ENCODE measurements at regions not wholly inside any gene's neighbourhood (a gene's known extent, or its start where the extent isn't known, plus 50 kb on each side); places are given as distances from the start of the nearest gene placed in this dataset.
"Not testable (repeated sequence)": the region's sequence is repeated elsewhere in the genome, so short reads cannot be mapped to it uniquely, and the experiment has no call there.

DNA sequence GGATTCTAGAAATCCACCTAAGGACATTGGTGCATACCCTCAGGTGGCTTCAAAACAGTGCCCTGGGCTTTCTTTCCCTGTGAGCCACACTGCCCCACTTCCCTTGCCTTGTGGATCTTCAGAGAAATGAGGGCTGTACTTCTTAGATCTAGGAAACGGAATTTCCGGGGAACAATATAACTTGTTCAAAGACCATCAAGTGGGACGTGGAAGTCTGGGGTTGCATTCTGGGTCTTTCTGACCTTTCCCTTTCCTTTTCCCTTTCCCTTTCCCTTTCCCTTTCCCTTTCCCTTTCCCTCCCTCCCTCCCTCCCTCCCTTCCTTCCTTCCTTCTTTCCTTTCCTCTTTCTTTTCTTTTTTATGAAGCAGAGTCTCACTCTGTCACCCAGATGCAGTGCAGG, 97.1 kb upstream of the SALL1 start:
- WGBS, 2 experiments (ENCODE audit: insufficient coverage in 2 of 2) = 93 to 100% methylated on average over 2 to 3 of the region's 3 CpGs
- Histone ChIP-seq H3K4me3 (ENCODE audit: extremely low read depth, insufficient read depth, low read length, poor library complexity, severe bottlenecking) (no peak overlapping the region), H3K36me3 (ENCODE audit: control insufficient read depth, insufficient read depth, low read length) (no peaks in the 10 kb centered on the region), H3K27ac (ENCODE audit: low read depth, low read length, severe bottlenecking) (no peak overlapping the region), H3K4me1 (ENCODE audit: control insufficient read depth, insufficient read depth, low read length, poor library complexity, severe bottlenecking) (peaks cover 8% of the 10 kb centered on the region), H3K9me3 (ENCODE audit: control insufficient read depth, low read length) (no peaks in the 10 kb centered on the region)

DNA sequence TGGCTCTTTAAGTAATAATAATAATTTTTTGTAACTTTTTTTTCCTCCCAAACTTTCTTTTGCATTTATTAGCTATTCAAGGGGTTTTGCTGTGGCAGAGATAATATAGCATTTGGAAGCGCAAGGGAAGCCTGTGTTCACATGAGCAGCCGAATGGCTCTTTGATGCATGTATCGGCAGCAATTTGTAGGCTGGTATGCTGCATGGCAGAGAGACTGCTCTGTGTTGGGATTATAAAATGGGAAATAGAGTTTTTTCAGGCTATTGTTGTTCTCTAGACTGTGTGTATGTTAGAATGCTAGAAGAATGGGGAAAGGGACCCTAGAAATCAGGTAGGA, 94.6 kb upstream of the SALL1 start:
- Histone ChIP-seq H3K9me3 (ENCODE audit: control insufficient read depth, low read length) (no peaks in the 10 kb centered on the region), H3K27ac (ENCODE audit: low read depth, low read length, severe bottlenecking) (no peak overlapping the region), H3K4me3 (ENCODE audit: extremely low read depth, insufficient read depth, low read length, poor library complexity, severe bottlenecking) (no peak overlapping the region), H3K4me1 (ENCODE audit: control insufficient read depth, insufficient read depth, low read length, poor library complexity, severe bottlenecking) (peaks cover 8% of the 10 kb centered on the region), H3K36me3 (ENCODE audit: control insufficient read depth, insufficient read depth, low read length) (no peaks in the 10 kb centered on the region)
- 97% methylated on average over 3 of the region's 3 CpGs; no CpG with 5 or more reads in 1 of the 2 experiments for WGBS, 2 experiments (ENCODE audit: insufficient coverage in 2 of 2)

GRCh38 chr16:51244887-51245657, 94.0 kb upstream of the SALL1 start:
- H3K4me3 ChIP-seq (ENCODE audit: extremely low read depth, insufficient read depth, low read length, poor library complexity, severe bottlenecking) = no peak overlapping the region
- 87 to 92% methylated on average over 13 to 16 of the region's 24 CpGs for WGBS, 2 experiments (ENCODE audit: insufficient coverage in 2 of 2)
- no peak overlapping the region for H3K27ac ChIP-seq (ENCODE audit: low read depth, low read length, severe bottlenecking)
- H3K4me1 ChIP-seq (ENCODE audit: control insufficient read depth, insufficient read depth, low read length, poor library complexity, severe bottlenecking) = peaks cover 8% of the 10 kb centered on the region
- H3K9me3 ChIP-seq (ENCODE audit: control insufficient read depth, low read length) = no peaks in the 10 kb centered on the region
- no peaks in the 10 kb centered on the region for H3K36me3 ChIP-seq (ENCODE audit: control insufficient read depth, insufficient read depth, low read length)

GRCh38 chr16:51243936-51244436, 92.9 kb upstream of the SALL1 start:
- Histone ChIP-seq H3K4me3 (ENCODE audit: extremely low read depth, insufficient read depth, low read length, poor library complexity, severe bottlenecking) (no peak overlapping the region), H3K9me3 (ENCODE audit: control insufficient read depth, low read length) (no peaks in the 10 kb centered on the region), H3K27ac (ENCODE audit: low read depth, low read length, severe bottlenecking) (no peak overlapping the region), H3K4me1 (ENCODE audit: control insufficient read depth, insufficient read depth, low read length, poor library complexity, severe bottlenecking) (peaks cover 8% of the 10 kb centered on the region), H3K36me3 (ENCODE audit: control insufficient read depth, insufficient read depth, low read length) (no peaks in the 10 kb centered on the region)
- WGBS, 2 experiments (ENCODE audit: insufficient coverage in 2 of 2) = 70 to 82% methylated on average over 2 to 7 of the region's 10 CpGs

DNA sequence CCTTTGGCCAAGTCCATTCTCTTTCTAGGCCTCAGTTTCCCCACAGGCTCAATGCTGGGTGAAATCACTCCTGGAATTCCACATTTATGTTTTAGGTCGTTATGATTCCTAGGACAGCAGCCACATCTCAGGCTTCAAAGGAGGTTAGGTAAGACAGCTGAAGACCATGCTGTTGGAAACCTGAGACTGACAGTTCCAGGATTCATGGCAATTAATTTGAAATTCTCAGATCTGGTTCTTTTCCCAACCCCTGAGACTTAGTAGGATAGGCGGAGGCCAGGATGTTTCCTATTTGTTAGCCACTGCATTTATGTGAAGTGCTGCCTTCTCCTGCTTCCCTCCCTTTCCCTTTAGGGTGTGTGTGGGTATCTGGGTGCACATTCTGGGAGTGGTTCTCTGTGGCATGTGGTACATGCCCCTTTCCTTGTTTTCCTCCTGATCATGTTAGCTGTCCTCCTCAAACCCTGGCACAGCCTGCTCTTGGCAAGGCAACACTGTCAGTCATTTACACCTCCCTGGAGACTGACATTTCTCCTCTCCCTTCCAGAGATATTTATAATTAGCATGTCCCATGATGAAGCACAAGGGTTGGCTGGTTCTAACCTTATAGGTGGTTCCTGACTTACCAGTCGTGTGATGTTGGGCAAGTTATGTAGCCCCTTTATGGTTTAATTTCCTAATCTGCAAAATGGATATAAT, 91.4 kb upstream of the SALL1 start:
- WGBS, 2 experiments (ENCODE audit: insufficient coverage in 2 of 2) = 79 to 100% methylated on average over 2 to 3 of the region's 3 CpGs
- no peak overlapping the region for H3K27ac ChIP-seq (ENCODE audit: low read depth, low read length, severe bottlenecking)
- no peaks in the 10 kb centered on the region for H3K36me3 ChIP-seq (ENCODE audit: control insufficient read depth, insufficient read depth, low read length)
- H3K9me3 ChIP-seq (ENCODE audit: control insufficient read depth, low read length) = no peaks in the 10 kb centered on the region
- peaks cover 8% of the 10 kb centered on the region for H3K4me1 ChIP-seq (ENCODE audit: control insufficient read depth, insufficient read depth, low read length, poor library complexity, severe bottlenecking)
- no peak overlapping the region for H3K4me3 ChIP-seq (ENCODE audit: extremely low read depth, insufficient read depth, low read length, poor library complexity, severe bottlenecking)

GRCh38 chr16:51239196-51239595, 88.1 kb upstream of the SALL1 start:
- Histone ChIP-seq H3K36me3 (ENCODE audit: control insufficient read depth, insufficient read depth, low read length) (no peaks in the 10 kb centered on the region), H3K4me1 (ENCODE audit: control insufficient read depth, insufficient read depth, low read length, poor library complexity, severe bottlenecking) (peaks cover 7% of the 10 kb centered on the region), H3K9me3 (ENCODE audit: control insufficient read depth, low read length) (no peaks in the 10 kb centered on the region), H3K27ac (ENCODE audit: low read depth, low read length, severe bottlenecking) (no peak overlapping the region), H3K4me3 (ENCODE audit: extremely low read depth, insufficient read depth, low read length, poor library complexity, severe bottlenecking) (no peak overlapping the region)
- 90 to 100% methylated on average over 2 of the region's 2 CpGs for WGBS, 2 experiments (ENCODE audit: insufficient coverage in 2 of 2)

DNA sequence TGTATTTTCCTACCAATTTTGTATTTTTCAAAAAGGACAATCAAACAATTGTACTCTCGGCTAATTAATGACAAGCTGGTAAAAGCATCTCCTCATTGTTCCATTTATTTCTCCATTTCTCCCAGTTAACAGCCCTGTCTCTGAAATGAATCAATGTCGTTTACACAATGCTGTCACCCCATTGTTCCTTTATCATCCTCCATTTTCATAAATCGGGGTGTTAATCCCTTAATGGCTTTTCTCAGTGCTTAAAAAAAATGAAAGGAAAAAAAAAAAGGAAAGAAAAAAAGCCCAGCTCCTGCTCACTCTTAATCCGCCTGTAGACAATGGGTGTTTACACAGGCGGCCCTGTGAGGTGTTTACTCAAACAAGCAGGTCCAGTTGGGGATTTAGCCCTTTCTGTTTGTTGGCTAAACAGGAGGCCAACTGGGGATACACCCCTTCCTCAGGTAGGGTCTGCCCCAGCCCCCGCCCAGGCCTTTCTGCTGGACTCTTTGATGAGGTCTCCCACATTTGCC, 86.8 kb upstream of the SALL1 start:
- H3K4me1 ChIP-seq (ENCODE audit: control insufficient read depth, insufficient read depth, low read length, poor library complexity, severe bottlenecking) = peaks cover 3% of the 10 kb centered on the region
- WGBS, 2 experiments (ENCODE audit: insufficient coverage in 2 of 2) = 60 to 64% methylated on average over 4 of the region's 6 CpGs
- no peaks in the 10 kb centered on the region for H3K9me3 ChIP-seq (ENCODE audit: control insufficient read depth, low read length)
- H3K27ac ChIP-seq (ENCODE audit: low read depth, low read length, severe bottlenecking) = no peak overlapping the region
- no peak overlapping the region for H3K4me3 ChIP-seq (ENCODE audit: extremely low read depth, insufficient read depth, low read length, poor library complexity, severe bottlenecking)
- no peaks in the 10 kb centered on the region for H3K36me3 ChIP-seq (ENCODE audit: control insufficient read depth, insufficient read depth, low read length)

- no peak overlapping the region for H3K4me3 ChIP-seq (ENCODE audit: extremely low read depth, insufficient read depth, low read length, poor library complexity, severe bottlenecking)
- H3K36me3 ChIP-seq (ENCODE audit: control insufficient read depth, insufficient read depth, low read length) = no peaks in the 10 kb centered on the region
- no peak overlapping the region for H3K27ac ChIP-seq (ENCODE audit: low read depth, low read length, severe bottlenecking)
- peaks cover 3% of the 10 kb centered on the region for H3K4me1 ChIP-seq (ENCODE audit: control insufficient read depth, insufficient read depth, low read length, poor library complexity, severe bottlenecking)
- no peaks in the 10 kb centered on the region for H3K9me3 ChIP-seq (ENCODE audit: control insufficient read depth, low read length)
- WGBS, 2 experiments (ENCODE audit: insufficient coverage in 2 of 2) = 75% methylated on average over 2 of the region's 2 CpGs; no CpG with 5 or more reads in 1 of the 2 experiments
These were observed 86.1 kb upstream of the SALL1 start for GRCh38 chr16:51237207-51237606.

DNA sequence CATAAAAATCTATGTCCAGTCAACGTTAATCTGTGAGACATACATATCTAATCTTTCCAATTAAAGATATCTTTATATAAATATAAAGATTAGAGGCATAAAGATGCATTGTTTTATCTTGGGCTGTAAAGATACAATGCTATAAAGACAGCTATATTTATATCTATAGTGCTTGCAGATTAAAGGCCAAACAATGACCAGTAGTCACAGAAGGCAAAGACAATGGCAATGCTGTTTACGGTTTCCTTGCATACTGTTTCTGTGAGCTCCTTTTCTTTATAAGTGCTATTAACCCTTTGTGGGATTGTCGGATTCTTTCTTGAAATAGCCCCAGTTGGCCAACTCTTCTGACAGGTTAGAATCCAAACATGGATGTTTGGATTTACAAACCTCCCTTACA, 85.5 kb upstream of the SALL1 start:
- Histone ChIP-seq H3K36me3 (ENCODE audit: control insufficient read depth, insufficient read depth, low read length) (no peaks in the 10 kb centered on the region), H3K4me1 (ENCODE audit: control insufficient read depth, insufficient read depth, low read length, poor library complexity, severe bottlenecking) (peaks cover 3% of the 10 kb centered on the region), H3K27ac (ENCODE audit: low read depth, low read length, severe bottlenecking) (no peak overlapping the region), H3K4me3 (ENCODE audit: extremely low read depth, insufficient read depth, low read length, poor library complexity, severe bottlenecking) (no peak overlapping the region), H3K9me3 (ENCODE audit: control insufficient read depth, low read length) (no peaks in the 10 kb centered on the region)
- WGBS, 2 experiments (ENCODE audit: insufficient coverage in 2 of 2) = 67% methylated on average over 1 of the region's 3 CpGs; no CpG with 5 or more reads in 1 of the 2 experiments

- Histone ChIP-seq H3K27ac (ENCODE audit: low read depth, low read length, severe bottlenecking) (no peak overlapping the region), H3K9me3 (ENCODE audit: control insufficient read depth, low read length) (no peaks in the 10 kb centered on the region), H3K4me1 (ENCODE audit: control insufficient read depth, insufficient read depth, low read length, poor library complexity, severe bottlenecking) (peaks cover 3% of the 10 kb centered on the region), H3K4me3 (ENCODE audit: extremely low read depth, insufficient read depth, low read length, poor library complexity, severe bottlenecking) (no peak overlapping the region), H3K36me3 (ENCODE audit: control insufficient read depth, insufficient read depth, low read length) (no peaks in the 10 kb centered on the region)
- 94 to 100% methylated on average over 1 of the region's 4 CpGs for WGBS, 2 experiments (ENCODE audit: insufficient coverage in 2 of 2)
These were observed 80.6 kb upstream of the SALL1 start for GRCh38 chr16:51231702-51232101.

- not testable (repeated sequence) for H3K4me1 ChIP-seq (ENCODE audit: control insufficient read depth, insufficient read depth, low read length, poor library complexity, severe bottlenecking); H3K36me3 ChIP-seq (ENCODE audit: control insufficient read depth, insufficient read depth, low read length); H3K9me3 ChIP-seq (ENCODE audit: control insufficient read depth, low read length); H3K27ac ChIP-seq (ENCODE audit: low read depth, low read length, severe bottlenecking); H3K4me3 ChIP-seq (ENCODE audit: extremely low read depth, insufficient read depth, low read length, poor library complexity, severe bottlenecking)
- no CpG with 5 or more reads among the region's 1 CpG for WGBS, 2 experiments (ENCODE audit: insufficient coverage in 2 of 2)
These were observed 79.0 kb upstream of the SALL1 start for GRCh38 chr16:51230035-51230434.

Measured in mesodermal cell (in vitro differentiated cells).